ENCODE measurements at regions not wholly inside any gene's neighbourhood (a gene's known extent, or its start where the extent isn't known, plus 50 kb on each side); places are given as distances from the start of the nearest gene placed in this dataset.

DNA sequence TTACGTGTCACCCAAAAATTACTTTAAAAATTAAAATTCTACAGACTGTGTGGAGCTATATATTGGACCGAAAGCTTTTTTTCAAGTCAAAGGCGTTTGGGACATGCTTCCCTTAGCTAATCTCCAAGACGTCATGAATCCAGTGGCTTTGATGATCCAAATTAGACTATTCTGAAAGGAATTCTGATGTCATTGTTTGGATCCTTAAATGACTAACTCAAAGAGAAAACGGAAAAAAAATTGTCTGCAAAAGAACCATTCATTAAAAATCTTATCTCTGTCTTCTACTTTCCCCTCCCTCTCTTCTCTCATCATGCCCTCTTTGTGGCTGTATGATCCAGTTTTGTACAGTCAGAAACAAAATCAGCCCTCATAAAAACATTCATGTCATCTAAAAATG lies 161.8 kb downstream of the ETV1 start:
- no peak for DNase-seq

DNA sequence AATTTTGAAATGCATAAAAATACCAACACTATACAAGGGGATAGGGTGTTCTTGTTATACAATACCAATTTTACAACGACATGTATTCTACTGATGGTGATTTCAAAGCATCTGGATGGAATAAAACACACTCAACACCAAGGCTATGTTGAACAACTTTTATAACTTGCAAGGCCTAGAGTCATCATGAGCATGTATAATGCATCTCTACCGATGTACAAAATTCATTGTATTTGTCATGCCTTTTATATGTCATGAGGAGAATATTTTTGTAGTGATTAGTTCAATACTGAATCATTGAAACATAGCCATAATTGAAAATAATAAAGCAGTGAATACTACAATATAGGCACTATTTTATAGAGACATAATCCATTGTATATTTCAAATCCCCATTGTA lies 160.2 kb downstream of the ETV1 start:
- no peak for DNase-seq

DNA sequence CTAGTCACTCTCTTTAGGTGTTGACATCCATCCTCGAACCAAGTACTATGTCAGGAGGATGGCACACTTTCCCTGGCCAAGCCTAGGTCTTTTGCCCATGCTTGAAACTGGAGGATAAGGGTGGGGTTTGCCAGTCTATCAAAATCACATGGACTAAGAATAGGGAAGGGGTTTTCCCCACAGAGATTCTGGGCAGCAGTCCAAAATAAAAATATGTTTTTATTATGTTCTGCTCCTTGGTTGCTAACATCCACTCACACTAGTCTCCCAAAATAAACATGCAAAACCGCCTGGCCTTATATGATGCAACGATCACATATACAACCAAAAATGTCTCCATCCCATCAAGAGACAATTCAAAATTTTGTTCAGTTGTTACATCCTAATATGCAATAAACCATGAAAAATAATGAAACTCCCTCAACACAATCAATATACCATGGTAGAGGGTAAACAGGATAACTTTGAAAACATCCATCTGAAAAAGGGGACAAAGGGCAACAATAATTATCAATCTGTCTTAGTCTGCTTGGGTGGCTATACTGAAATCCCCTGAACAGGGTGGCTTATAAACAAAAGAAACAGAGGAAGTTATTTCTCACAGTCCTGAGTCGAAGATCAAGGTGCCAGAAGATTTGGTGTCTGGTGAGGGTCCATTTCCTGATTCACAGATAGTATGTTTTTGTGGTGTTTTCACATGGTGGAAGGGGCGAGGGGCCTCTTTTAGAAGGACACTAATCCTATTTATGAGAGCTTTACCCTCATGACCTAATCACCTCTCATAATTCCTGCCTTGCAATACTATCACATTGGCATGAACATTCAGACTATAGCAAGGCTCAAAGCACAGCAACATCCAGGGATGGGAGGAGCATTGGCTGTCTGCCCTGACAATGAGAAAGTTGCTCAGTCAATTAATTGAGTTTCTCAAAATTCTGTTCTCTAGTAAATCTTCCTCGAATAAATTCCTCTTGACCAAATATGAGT lies 159.3 kb downstream of the ETV1 start:
- DNase-seq: no peak

DNA sequence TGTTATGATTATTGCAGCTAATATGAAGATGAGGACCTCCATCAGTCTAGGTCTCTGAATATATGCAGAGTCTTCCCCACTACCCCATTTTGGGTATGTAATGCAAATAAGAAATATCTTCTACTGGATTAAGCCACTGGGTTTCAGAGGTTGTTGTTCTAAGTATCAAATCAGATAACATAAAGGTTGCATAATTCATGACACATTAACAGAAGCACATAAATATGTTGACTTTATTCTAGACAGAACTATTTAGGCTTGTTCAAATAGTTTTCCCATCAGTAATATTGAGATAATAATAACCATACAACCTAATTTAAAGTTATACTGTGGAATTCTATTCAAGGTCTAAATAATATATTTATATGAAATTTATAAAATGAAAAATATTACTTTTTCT lies 157.1 kb downstream of the ETV1 start:
- no peak for DNase-seq

- no peak for DNase-seq
These were observed 155.1 kb downstream of the ETV1 start for GRCh38 chr7:13834328-13834761.

- no peak for DNase-seq
These were observed 154.0 kb downstream of the ETV1 start for GRCh38 chr7:13835442-13835841.

DNA sequence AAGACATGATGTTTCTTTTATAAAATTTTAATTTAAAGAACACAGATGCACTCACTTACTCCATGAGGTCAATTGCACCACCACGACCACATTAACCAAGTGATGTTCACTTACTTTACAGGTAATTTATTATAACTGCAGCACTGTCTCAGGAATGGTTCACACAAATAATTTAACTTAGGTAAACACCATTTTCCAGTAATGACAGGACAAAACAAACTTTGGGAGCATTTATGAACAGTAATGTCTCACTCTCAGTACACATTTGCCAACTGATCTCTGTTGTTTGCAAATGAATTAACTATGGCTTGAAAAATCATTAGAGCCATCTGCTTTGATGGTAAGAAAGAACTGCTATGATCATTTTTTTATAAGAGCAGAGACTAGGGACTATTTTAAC lies 150.4 kb downstream of the ETV1 start:
- no peak for DNase-seq

Data from right forelimb (tissue), 1 donor.